Mesothelial cell of epicardium (in vitro differentiated cells): ENCODE measurements at regions not wholly inside any gene's neighbourhood (a gene's known extent, or its start where the extent isn't known, plus 50 kb on each side); places are given as distances from the start of the nearest gene placed in this dataset.

ENCODE experiments used
- DNase-seq, 2 experiments: peaks; one replicate each; pipeline ENCODE4 v3.0.0; 2021; ENCODE audit warnings: low spot score in 2 of 2; ENCODE audit not compliant: unreplicated experiment in 2 of 2
- H3K27ac Mint-ChIP-seq: 2 replicates; pipeline ENCODE4 v1.8.0; 2021; ENCODE audit warnings: mixed read lengths
- H3K27me3 Mint-ChIP-seq: 2 replicates; pipeline ENCODE4 v1.8.0; 2021; ENCODE audit warnings: low read depth, mixed read lengths
- H3K36me3 Mint-ChIP-seq: 2 replicates; pipeline ENCODE4 v1.8.0; 2021; ENCODE audit warnings: mixed read lengths
- H3K4me1 Mint-ChIP-seq: 2 replicates; pipeline ENCODE4 v1.8.0; 2021; ENCODE audit warnings: mixed read lengths
- H3K4me3 Mint-ChIP-seq: 2 replicates; pipeline ENCODE4 v1.8.0; 2021; ENCODE audit warnings: mild to moderate bottlenecking, moderate library complexity, mixed read lengths
- H3K9me3 Mint-ChIP-seq: 2 replicates; pipeline ENCODE4 v1.8.0; 2021; ENCODE audit warnings: mixed read lengths
- CTCF ChIP-seq: fragments of 200-600 bp; sonication (generic); IDR thresholded peaks from one replicate; pipeline ENCODE4 v1.5.0; 2021; ENCODE audit warnings: antibody characterized with exemption; ENCODE audit not compliant: unreplicated experiment

- no peak for DNase-seq
- Mint-ChIP-seq H3K9me3 (peaks cover 78% of the 10 kb centered on the region), H3K4me3 (no peak overlapping the region), H3K4me1 (no peaks in the 10 kb centered on the region), H3K27me3 (no peaks in the 10 kb centered on the region), H3K27ac (no peak overlapping the region), H3K36me3 (peaks cover 7% of the 10 kb centered on the region)
- TF ChIP-seq CTCF: no peak
These were observed 143.4 kb downstream of the TMEM168 start for GRCh38 chr7:112646783-112647182.

- Mint-ChIP-seq H3K4me3 (no peak overlapping the region), H3K27me3 (no peaks in the 10 kb centered on the region), H3K9me3 (peaks cover 65% of the 10 kb centered on the region), H3K27ac (no peak overlapping the region), H3K4me1 (no peaks in the 10 kb centered on the region), H3K36me3 (peaks cover 4% of the 10 kb centered on the region)
- DNase-seq: no peak
- no peak for TF ChIP-seq CTCF
These were observed 141.4 kb downstream of the TMEM168 start for GRCh38 chr7:112648781-112649180.

- Mint-ChIP-seq H3K27ac (no peak overlapping the region), H3K4me1 (no peaks in the 10 kb centered on the region), H3K4me3 (no peak overlapping the region), H3K27me3 (no peaks in the 10 kb centered on the region), H3K9me3 (peaks cover 58% of the 10 kb centered on the region), H3K36me3 (peaks cover 4% of the 10 kb centered on the region)
- TF ChIP-seq CTCF: no peak
- no peak for DNase-seq
These were observed 140.6 kb downstream of the TMEM168 start for GRCh38 chr7:112649560-112649959.

GRCh38 chr7:112654322-112655216, 135.6 kb downstream of the TMEM168 start:
- no peak overlapping the region for H3K27ac Mint-ChIP-seq

GRCh38 chr7:112665709-112666108, 124.5 kb downstream of the TMEM168 start:
- H3K36me3 Mint-ChIP-seq: no peaks in the 10 kb centered on the region
- no peak overlapping the region for H3K27ac Mint-ChIP-seq
- TF ChIP-seq CTCF: no peak
- DNase-seq: no peak
- H3K27me3 Mint-ChIP-seq: no peaks in the 10 kb centered on the region
- peaks cover 9% of the 10 kb centered on the region for H3K9me3 Mint-ChIP-seq
- H3K4me1 Mint-ChIP-seq: peaks cover 9% of the 10 kb centered on the region
- no peak overlapping the region for H3K4me3 Mint-ChIP-seq

More at GRCh38 chr7:112654322-112655216, 135.6 kb downstream of the TMEM168 start:
- peaks cover 44% of the 10 kb centered on the region for H3K9me3 Mint-ChIP-seq
- DNase-seq: no peak
- no peaks in the 10 kb centered on the region for H3K27me3 Mint-ChIP-seq
- no peak for TF ChIP-seq CTCF
- no peaks in the 10 kb centered on the region for H3K36me3 Mint-ChIP-seq
- no peak overlapping the region for H3K4me3 Mint-ChIP-seq
- no peaks in the 10 kb centered on the region for H3K4me1 Mint-ChIP-seq
